Upper lobe of left lung (tissue), 4 donors: ENCODE measurements at regions not wholly inside any gene's neighbourhood (a gene's known extent, or its start where the extent isn't known, plus 50 kb on each side); places are given as distances from the start of the nearest gene placed in this dataset.

Experiments
- CTCF ChIP-seq, 6 experiments: fragments of 450-650 bp in 4 of 6; fragments of 200-600 bp in 2 of 6; sonication (generic) in 2 of 6; IDR thresholded peaks; one replicate each; pipeline ENCODE4 v1.5.1; 2016 to 2019; ENCODE audit warnings: antibody characterized with exemption in 6 of 6
- EP300 ChIP-seq, 4 donors: sonication (generic); formaldehyde crosslinking; IDR thresholded peaks; one replicate each; pipeline ENCODE4 v1.5.1; 2017; ENCODE audit warnings: antibody characterized with exemption in 4 of 4, control low read depth in 2 of 4
- POLR2A ChIP-seq, 4 donors: fragments of 450-650 bp; IDR thresholded peaks; one replicate each; pipeline ENCODE4 v1.5.1; 2016 to 2017; ENCODE audit warnings: antibody characterized with exemption in 4 of 4, mild to moderate bottlenecking in 2 of 4
- POLR2AphosphoS5 ChIP-seq, 2 donors: sonication (generic); formaldehyde crosslinking; IDR thresholded peaks; one replicate each; pipeline ENCODE4 v1.5.1; 2017; ENCODE audit warnings: antibody characterized with exemption in 2 of 2

DNA sequence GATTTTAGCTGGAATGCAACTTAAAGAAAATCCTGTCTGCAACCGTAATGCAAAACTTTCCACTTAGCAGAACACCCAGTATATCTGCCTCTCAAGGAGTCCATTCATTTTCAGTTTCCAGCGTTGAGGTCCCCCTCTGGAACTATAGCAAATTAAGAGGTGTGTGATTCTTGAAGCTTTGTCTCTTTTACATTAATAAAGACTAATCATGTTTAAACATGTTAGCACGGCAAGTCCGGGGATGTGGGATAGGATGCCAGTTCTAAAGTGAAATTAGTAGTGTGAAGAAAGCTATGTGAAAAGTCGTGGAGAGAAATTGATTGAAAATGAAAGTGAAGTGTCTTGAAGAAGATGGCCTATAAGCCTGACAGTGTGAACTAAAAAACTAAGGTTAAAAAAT lies 429.1 kb downstream of the NR2F1-AS1 start:
- TF ChIP-seq POLR2A (IDR thresholded peaks at IDR 0.05): no peak
- no peak for TF ChIP-seq POLR2AphosphoS5 (IDR thresholded peaks at IDR 0.05)
- TF ChIP-seq CTCF (IDR thresholded peaks at IDR 0.05): no peak
- no peak for TF ChIP-seq EP300 (IDR thresholded peaks at IDR 0.05)
